CD4-positive, alpha-beta T cell treated with Interleukin-15 for 4 hours (primary cell): ENCODE measurements at regions not wholly inside any gene's neighbourhood (a gene's known extent, or its start where the extent isn't known, plus 50 kb on each side); places are given as distances from the start of the nearest gene placed in this dataset.

Experiments
- DNase-seq: peaks from one replicate; pipeline ENCODE4 v3.0.0-alpha.2; 2020; ENCODE audit warnings: low spot score

DNA sequence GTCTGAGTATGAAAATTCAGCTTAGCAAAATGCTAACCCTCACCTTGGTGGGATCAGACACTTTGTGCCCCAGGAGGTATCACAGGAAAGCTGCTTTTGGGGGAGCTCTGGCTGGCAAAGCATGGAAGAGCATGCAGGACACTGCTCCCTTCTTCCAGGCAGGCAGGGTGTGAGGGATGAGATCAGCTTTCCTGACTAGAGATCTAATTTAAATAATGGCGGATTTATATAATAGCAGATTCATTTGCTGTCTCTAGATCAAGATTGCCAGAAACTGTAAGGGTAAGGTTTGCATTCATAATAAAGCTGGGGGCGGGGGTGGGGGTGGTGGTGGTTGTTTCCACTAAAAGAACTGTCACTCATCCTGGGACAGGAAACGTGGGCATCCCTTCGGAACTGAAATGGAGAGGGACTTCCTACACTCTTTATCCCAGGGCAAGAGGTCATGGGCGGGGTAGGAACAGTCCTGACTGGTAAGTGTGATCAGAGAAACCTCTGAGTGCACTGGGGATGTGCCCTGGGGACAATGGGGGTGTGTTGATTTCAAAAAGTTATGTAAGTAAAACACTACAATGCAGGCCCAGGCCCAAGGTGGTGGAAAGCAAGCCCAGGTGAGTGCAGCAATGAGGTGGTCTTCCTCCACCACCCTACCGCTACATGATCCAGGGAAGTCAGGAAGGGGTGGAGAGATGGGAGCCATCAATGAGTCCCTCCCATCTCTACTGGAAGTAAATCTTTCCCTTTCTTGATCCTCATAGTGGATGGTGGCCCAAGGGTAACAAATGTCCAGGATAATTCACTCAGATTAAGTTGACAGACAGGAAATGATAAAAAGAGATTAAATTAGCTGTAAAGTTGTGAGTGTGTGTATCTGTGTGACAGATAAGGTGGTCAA, 171.4 kb upstream of the SERPINE2 start:
- no peak for DNase-seq

DNA sequence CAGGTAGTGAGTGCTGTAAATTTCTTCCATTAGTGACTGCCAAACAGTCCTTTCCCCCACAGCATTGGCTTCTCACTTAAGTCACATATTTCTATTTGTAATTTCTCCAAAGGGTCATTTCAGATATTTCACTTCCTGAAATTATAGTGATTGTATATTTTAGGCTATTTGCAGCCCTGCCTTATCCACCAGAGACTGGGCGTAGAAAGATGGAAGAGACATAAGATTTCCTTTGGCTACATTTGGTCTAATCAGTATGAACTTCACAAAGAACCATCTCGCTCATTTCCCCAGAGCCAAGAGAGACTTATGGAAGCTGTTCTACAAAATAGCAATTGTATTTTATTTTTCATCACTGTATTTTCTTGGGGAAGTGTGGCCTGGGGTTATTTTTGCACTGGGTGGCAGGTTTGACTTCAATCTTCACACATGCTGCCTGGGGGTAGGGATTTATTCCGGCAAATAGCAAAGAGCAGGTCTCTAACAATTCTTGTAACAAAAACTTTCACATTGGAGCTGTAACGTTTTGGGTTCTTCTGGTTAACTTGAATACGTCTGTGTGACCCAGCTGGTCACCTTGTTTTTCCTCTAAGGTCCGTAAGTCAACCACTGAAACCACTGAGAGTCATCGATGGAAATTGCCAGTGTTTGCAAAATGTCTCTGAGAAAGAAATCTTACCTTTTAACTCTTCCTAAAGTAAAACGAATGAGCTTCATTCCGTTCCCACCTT, 170.6 kb upstream of the SERPINE2 start:
- no peak for DNase-seq

DNA sequence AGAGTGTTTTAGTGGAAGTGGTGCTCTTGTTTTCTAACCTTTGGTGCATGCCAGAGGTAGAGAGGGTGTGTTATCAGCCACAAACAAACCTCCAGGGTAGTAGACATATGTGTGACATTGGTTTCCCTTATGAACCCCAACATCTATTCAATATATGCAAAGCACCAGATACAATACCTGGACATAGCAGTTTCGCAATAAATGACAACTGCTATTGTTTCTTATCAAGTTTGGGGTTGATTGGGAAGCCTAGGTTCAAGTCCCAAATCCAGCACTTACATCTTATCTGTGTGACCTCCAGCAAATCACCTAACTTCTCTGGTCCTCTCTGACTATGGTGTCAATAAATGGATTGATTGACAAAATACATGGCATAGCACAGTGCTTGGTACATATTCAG, 169.4 kb upstream of the SERPINE2 start:
- DNase-seq = no peak

GRCh38 chr2:224208007-224208406, 168.9 kb upstream of the SERPINE2 start:
- DNase-seq = no peak

DNA sequence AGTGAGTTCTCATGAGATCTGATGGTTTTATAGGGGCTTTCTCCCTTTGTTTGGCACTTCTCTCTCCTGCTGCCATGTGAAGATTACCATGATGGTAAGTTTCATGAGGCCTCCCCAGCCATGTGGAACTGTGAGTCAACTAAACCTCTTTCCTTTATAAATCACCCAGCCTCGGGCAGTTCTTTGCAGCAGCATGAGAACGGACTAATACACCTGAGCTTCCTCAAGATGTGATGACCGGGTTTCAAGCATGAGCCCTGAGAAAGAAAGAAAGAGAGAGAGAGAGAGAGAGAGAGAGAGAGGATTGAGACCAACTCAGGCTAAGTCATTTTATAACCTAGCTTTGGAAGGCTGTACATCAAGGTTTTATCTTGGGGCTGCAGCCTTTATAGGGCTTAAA, 167.7 kb upstream of the SERPINE2 start:
- DNase-seq = no peak

DNA sequence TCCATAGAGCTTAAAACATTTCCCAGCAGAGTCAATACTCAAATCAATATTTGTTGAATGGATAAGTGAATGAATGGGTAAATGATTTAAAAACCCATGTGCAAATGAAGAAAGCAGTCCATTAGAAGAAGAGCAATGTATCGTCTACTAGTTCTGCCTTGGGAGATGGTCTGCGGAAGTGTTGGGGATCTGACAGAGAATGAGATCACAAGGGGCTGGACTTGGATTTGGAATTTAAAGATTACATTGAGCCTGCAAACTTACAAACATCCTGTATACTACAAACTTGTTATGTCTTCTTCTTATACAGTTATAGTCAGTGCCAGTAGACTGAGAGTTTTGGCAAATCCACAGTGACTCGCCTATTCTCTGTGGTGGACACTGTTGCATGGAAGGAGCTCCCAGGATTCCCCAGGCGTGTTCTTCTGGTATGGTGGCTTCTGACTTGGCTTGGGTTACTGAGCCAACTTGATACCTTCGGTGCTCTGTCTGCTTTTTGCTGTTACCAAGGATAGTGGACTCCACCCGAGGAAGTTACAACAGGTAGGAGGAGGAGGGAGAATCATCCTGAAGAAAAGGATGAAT, 163.3 kb upstream of the SERPINE2 start:
- no peak for DNase-seq

GRCh38 chr2:224198436-224198835, 159.3 kb upstream of the SERPINE2 start:
- DNase-seq = no peak

DNA sequence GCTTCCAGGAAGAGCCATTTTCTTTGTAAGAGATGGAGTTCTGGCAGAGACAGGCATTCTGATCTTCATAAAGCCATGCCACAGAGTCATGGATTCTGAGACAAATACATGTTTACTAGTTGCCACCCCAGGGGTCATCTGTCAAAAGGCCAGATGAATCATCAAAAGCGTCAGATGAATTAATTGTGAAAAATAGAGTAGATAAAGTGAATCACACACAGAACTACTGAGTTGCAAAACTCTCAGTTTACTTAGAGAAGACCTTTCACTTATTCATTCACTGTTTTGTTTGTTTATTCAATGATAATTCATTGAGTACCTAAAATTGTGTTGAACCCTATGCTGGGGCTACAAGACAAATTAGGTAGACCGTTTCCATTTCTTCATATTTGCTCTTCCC, 157.7 kb upstream of the SERPINE2 start:
- no peak for DNase-seq

DNA sequence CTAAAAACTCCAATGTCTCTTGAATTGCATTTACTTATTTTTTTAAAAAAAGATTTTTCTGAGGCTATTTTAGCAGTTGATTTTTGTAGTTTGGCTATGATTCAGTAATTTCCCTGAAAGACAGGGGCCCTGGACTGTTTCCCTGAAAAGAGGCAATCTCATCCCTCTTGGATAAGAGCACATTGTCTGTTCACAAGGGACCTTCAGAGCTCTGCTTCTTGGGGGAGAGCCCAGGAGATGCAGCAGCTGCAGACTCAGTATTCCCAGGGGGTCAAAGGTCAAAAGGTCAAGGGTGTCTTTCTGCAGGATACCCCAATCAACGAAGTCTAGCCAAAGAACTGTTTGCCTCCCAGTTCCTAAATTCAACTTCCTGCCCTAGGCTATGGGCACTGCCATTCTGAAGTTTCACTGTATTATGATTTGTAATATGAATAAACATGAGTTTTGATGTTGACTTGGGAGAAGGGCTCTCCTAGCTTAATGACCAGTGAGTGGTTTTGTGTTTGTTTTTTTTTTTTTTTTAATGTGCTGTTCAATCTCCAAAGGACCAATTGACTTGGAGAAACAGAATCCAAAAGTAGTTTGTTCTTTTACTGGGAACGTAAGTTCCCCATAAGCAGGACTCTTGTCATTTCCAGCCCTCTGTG, 157.0 kb upstream of the SERPINE2 start:
- no peak for DNase-seq

DNA sequence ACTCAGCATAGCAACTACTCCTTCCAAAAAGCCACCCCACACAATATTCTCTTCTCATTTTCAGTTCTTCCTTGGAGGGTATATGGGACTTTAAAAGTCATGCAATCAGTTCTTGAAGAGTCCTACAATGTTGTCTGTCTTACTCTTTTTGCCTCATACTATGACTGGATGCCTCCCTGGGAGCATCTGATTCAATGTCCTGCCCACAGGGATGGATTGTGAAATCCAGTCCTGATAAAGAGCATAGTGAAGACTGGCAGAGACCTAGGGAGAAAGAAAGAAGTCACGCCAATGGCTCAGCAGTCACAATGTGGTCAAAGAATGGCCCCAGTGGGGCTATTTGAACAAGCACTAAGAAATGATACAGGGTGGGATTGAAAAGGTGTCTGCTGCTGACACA, 155.1 kb upstream of the SERPINE2 start:
- no peak for DNase-seq

GRCh38 chr2:224191465-224191864, 152.4 kb upstream of the SERPINE2 start:
- DNase-seq = no peak

- no peak for DNase-seq
Observed at GRCh38 chr2:224190936-224191270, 151.8 kb upstream of the SERPINE2 start.

- no peak for DNase-seq
Observed at GRCh38 chr2:224190234-224190935, 151.3 kb upstream of the SERPINE2 start.

GRCh38 chr2:224187220-224187619, 148.1 kb upstream of the SERPINE2 start:
- no peak for DNase-seq

DNA sequence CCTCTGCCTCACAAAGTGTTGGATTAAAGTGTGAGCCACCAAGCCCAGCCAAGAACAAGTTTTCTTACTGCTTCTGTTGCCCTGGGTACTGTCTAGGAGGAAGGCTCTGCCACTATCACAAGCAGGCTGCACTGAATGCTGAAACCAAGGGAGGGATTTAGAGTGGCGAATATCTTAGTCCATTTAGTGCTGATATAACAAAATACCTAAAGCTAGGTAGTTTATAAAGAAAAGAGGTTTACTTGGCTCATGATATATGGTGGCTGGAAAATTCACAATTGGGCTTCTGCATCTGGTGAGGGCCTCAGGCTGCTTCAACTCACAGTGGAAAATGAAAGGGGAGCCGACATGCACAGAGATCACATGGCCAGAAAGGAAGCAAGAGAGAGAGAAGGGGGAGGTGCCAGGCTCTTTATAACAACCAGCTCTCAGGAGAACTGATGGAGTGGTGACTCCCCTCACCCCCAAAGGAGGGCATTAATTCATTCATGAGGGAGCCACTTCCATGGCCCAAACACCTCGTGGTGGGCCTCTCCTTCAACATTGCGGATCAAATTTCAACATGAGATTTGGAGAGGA, 146.0 kb upstream of the SERPINE2 start:
- no peak for DNase-seq

- DNase-seq = no peak
Observed at GRCh38 chr2:224183086-224183485, 144.0 kb upstream of the SERPINE2 start.

DNA sequence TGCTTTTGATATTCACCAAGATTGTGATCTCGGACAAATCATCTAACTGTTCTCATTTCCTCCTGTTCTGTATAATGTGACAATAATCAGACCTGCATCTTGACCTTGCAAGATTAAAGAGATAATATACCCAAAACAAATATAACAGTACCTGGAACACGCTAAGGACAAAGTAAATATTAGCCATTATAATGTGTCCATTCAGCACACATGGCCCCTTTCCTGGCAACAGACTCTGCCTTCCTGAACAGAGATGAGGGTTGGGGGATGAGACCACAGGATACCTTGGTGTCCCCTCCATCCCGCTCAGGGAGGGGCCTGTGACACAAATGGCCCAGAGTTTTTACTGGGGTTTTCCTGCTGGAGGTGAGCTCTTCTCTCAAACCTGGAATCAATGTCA, 143.4 kb upstream of the SERPINE2 start:
- DNase-seq = no peak

DNA sequence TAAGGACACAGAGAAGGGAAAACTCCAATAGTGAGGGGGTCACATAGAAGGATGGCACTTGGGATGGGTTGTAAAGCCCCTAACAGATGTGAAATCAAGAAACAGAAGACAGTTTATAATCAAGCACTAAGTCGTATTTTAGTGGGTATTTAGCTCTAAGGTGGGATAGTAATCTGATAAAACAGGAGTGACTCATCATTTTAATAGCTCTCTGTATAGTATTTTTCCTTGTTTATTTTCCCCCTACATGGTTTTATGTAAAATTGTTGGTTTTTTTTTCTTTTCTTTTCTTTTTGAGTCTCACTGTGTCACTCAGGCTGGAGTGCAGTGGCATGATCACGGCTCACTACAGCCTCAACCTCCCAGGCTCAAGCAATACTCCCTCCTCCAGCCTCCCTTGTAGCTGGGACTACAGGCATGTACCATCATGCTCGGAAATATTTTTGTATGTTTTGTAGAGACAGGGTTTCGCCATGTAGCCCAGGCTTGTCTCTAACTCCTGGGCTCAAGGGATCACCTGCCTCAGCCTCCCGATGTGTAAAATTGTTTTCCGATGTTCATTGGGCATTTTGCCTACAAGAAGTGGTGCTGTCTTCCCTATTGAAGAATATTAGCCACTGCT, 142.6 kb upstream of the SERPINE2 start:
- DNase-seq = no peak

- DNase-seq = no peak
Observed at GRCh38 chr2:224180810-224181209, 141.7 kb upstream of the SERPINE2 start.

GRCh38 chr2:224178056-224178455, 139.0 kb upstream of the SERPINE2 start:
- DNase-seq = no peak

- no peak for DNase-seq
Observed at GRCh38 chr2:224175538-224175937, 136.5 kb upstream of the SERPINE2 start.
